NCI-H1694 treated with DMSO at 0.1 percent for 48 hours (cell line): ENCODE measurements at regions not wholly inside any gene's neighbourhood (a gene's known extent, or its start where the extent isn't known, plus 50 kb on each side); places are given as distances from the start of the nearest gene placed in this dataset.
A peak's percentile ranks its signal among the peaks of the same experiment; 100 is the strongest.

Experiments used
- DNase-seq: peaks from one replicate; lab custom pipeline; 2025; lab: John Stamatoyannopoulos, UW

- peak; percentile 68 for DNase-seq
Observed at GRCh38 chr12:59084511-59085375, 164.4 kb upstream of the LRIG3 start.

GRCh38 chr12:59082952-59083351 is 162.6 kb upstream of the LRIG3 start:
- DNase-seq, result no peak

DNA sequence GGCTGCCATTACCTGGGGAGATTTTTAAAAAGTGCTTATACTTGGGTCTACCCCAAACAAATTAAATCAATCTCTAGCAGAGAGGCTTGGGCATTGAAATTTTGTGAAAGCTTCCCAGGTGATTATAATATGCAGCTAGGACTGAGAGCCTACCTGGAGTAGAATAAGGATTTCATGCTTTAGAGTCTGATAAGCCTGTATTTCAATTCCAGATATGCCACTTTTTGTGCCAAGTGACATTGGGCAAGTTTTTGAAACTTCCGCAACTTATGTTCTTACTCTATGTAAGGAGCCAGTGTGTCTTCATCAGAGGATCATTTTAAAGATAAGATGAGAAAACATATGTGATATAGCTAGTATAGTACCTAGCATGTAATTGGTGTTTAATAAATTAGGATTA is 159.8 kb upstream of the LRIG3 start:
- DNase-seq, result no peak

GRCh38 chr12:59079472-59079871 is 159.2 kb upstream of the LRIG3 start:
- DNase-seq, result no peak

GRCh38 chr12:59079002-59079401 is 158.7 kb upstream of the LRIG3 start:
- DNase-seq, result no peak

GRCh38 chr12:59077575-59078426 is 157.5 kb upstream of the LRIG3 start:
- DNase-seq, result peak; percentile 55

DNA sequence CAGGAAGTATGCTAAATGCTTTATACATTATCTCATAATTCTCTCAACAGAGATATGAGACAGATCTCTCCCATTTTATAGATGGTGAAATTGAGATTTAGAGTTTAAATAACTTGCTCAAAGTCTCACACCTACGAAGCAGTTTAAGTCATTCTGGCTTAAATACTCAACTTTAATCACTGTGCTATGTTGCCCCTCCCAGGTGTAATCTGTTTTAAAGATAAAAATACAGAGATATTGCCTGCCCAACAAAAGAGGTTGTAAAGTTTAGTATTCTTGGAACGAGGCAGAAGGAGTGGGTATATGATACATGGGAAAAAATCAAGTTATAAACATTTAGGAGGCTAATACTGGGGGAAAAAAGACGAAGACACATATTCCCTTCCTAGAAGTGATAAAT is 156.8 kb upstream of the LRIG3 start:
- no peak for DNase-seq

GRCh38 chr12:59076622-59077021 is 156.3 kb upstream of the LRIG3 start:
- no peak for DNase-seq

DNA sequence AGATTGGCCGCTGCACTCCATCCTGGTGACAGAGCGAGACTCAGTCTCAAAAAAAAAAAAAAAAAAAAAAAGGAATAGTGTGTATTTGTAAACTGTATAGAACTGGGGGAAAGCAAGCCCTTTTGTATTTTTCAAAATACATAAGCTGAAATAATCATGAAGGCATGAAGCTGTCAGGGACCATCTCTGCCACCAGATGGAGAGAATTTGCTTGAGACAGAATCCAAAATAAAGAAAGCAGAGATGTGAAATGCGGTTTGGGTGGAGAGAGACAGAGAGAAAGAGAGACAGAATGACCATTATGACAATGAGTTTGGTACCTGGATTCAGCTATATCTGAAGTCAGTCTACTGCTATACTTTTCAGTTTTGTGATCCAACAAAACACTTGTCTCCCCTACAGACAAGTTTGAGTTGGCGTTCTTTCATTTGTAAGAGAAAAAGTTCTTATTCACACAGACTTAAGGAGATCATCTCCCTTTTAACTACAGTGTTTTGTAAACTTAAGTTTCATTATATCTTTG is 155.7 kb upstream of the LRIG3 start:
- DNase-seq, result no peak

GRCh38 chr12:59075141-59075540 is 154.8 kb upstream of the LRIG3 start:
- DNase-seq, result no peak

DNA sequence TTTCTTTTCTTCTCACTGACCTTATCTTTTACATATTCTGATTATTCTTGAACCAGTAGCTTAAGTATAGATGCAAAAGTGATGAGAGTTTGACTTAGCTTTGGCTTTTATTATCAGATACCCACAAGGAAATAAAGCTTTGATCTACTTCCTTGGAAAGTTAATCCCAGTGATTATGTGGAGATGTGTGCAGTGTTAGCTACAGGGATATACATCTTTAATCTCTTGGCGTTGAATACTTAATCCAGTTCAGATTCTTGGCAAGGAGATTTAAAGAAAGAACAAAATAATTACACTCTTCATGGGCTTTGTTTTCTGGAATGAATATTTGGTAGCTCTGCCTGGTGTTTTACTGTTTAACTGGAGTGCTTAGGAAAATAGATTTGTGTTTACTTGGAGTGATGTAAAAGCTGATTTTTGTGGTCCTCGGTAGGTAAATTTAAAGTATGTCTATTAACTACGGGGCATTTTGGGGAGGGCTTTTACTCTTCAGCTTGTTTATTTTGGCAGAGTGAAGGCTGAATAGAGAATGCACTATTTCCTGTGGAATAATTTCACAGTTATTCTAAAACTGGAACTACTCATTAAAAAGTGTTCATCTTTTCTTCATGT is 150.1 kb upstream of the LRIG3 start:
- DNase-seq, result no peak

DNA sequence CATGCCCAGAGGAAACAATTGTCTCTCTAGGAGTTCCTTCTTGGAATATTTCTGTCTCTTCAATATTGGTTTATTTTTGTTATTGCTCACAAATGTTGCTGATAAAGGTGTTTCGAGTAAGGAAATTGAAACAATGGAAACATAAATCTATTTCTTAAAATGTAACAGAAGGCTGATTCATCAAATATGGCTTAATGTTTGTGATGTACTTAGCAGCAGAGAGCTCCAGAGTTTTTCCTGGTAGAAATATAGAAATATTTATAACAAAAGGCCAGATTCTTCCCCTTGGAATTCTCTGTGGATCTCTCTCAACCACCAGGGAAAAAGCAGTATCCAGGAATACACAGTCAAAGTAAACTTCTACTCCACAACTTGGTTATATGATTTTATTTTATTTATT is 149.2 kb upstream of the LRIG3 start:
- no peak for DNase-seq

GRCh38 chr12:59068436-59068835 is 148.1 kb upstream of the LRIG3 start:
- DNase-seq, result no peak

GRCh38 chr12:59067083-59067482 is 146.8 kb upstream of the LRIG3 start:
- DNase-seq, result no peak

- no peak for DNase-seq
Observed at GRCh38 chr12:59066445-59066844, 146.1 kb upstream of the LRIG3 start.

DNA sequence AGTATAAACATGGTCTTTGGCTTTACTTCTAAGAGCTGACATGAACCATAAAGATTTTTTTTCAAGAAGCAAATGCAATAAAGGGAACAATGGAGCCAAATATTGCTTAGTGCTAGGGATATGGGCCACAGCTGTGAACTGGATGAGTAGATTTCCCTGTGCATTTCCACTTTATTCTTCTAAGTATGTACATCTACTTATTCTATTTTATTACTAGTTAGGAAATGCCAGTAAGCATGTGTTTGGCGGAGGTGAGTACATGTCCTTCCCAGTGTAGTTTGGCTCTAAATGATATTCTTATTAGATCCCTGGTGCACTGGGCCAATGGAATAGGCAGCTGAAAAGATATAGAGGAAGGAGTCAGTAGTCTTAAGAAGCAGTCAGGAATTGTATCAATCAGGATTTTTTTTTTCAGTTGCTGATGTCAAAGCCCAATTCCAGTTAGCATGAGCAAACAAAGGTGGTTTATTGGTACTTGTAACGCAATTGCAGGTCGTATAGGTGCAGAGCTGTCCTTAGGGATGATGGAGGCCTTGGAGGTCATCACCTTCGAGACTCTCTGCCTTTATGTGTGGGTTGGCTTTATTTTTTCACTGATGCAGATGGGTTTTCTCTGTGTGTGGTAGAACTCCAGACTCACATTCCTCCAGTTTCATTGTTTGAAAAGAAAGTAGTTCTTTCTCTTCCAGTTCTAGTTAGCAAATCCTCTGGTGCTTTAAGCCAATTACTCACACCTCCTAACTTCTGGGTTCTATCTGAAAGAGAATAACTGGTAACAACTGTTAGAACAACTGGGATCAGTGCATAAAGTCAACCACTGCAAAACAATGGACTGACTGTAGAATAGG is 139.0 kb upstream of the LRIG3 start:
- no peak for DNase-seq

GRCh38 chr12:59056966-59057365 is 136.7 kb upstream of the LRIG3 start:
- DNase-seq, result no peak

DNA sequence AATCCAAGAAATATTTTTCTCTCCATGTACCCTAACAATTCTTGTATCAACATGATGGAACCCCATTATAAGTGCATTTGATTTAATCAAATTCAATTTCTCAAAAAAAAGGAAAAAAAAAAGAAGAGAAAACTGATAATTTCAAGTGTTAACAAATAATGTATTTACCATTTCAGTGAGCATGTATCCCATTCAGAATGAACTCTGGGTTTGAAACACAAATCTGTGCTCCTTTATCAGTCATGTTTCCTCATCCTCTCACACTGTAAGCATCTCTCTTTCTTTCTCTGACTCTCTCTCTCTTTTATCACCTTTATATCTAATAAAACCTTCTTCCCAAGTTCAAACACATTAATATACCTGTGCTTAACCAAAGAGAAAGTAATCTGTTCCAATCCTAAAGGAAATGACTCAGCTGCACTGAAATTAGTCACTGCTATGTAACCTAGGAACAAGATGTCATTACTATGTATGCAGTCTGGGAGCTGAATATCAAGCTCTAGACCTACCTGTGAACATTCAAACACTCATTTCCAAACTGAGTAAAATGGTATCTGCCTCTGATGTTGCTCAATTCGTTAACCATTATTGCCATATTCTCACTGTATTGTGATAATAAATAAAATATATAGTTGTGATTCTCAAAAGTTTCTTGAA is 135.0 kb upstream of the LRIG3 start:
- no peak for DNase-seq

DNA sequence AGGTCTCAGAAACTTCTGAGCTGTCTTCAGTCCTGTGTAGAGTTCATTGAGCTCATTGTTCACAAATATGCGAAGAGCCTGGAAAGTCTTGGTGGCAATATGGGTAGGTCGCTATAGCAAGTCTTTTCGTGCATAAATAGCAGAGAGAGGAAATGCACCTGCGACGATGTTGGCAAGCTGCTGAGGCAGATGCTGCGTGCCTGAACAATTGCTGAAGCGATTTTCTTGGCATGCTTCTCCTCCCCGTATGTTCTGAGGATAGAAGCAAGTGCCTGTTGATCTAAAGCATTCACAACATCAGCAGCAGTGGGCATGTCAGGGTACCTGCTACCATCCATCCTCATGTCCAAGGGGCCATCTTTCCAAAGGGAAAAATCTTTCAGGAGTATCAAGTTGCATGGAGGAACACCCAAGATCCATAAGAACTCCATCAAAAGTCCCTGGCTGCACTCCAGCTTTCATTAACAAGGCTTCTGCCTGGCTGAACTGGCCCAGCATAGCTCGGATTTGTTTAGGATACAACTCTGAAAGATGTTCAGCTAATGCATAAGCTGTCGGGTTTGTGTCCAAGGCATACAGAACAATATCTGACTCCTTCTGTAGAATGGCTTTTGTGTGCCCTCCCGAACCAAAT is 133.1 kb upstream of the LRIG3 start:
- peak; percentile 70 for DNase-seq

GRCh38 chr12:59046763-59047534 is 126.6 kb upstream of the LRIG3 start:
- no peak for DNase-seq
